Caco-2 (cell line): ENCODE measurements at regions not wholly inside any gene's neighbourhood (a gene's known extent, or its start where the extent isn't known, plus 50 kb on each side); places are given as distances from the start of the nearest gene placed in this dataset.

Experiments used
- BruUV-seq: library from RNA; stranded (reverse); fragments of 400-500 nt; replicated peaks from 2 replicates; lab custom pipeline; 2021; lab: Mats Ljungman, UMichigan
- CTCF ChIA-PET: fragments of 300-600 bp; sonication (Branson Sonifier 250); formaldehyde crosslinking; loops from one replicate; lab custom pipeline; 2022; ENCODE audit warnings: antibody characterized with exemption; lab: Charles Lee
- POLR2A ChIA-PET: fragments of 300-600 bp; sonication (Branson Sonifier 250); formaldehyde crosslinking; loops from one replicate; lab custom pipeline; 2022; ENCODE audit warnings: antibody characterized with exemption; lab: Charles Lee
- DNase-seq, 2 experiments: peaks; one replicate each; pipeline versions ENCODE4 v3.0.0 to v3.0.0-alpha.2; 2020 to 2022
- H3K27me3 ChIP-seq: replicated peaks from 2 replicates; pipeline ENCODE4 v1.6.0; 2011; ENCODE audit warnings: low read length; ENCODE audit not compliant: control insufficient read depth, insufficient read depth
- H3K36me3 ChIP-seq: 2 replicates; pipeline ENCODE4 v1.5.1; 2011; ENCODE audit warnings: low read length; ENCODE audit not compliant: control insufficient read depth, insufficient read depth
- H3K4me1 ChIP-seq: fragments of 250-450 bp; sonication (Bioruptor Pico); 2 replicates; pipeline ENCODE4 v1.5.1; 2020; ENCODE audit warnings: mild to moderate bottlenecking
- H3K4me3 ChIP-seq: 2 replicates; pipeline ENCODE4 v1.5.1; 2011; ENCODE audit warnings: low read depth, mild to moderate bottlenecking, control low read depth, low read length
- H3K9me3 ChIP-seq: fragments of 250-450 bp; sonication (Bioruptor Pico); 2 replicates; pipeline ENCODE4 v1.5.1; 2020; ENCODE audit warnings: mild to moderate bottlenecking, moderate library complexity
- H3K27ac Mint-ChIP-seq: one replicate; pipeline ENCODE4 v1.8.0; 2022; ENCODE audit warnings: mixed read lengths; ENCODE audit not compliant: unreplicated experiment
- H3K27me3 Mint-ChIP-seq: one replicate; pipeline ENCODE4 v1.8.0; 2022; ENCODE audit warnings: mixed read lengths; ENCODE audit not compliant: insufficient read depth, unreplicated experiment
- H3K36me3 Mint-ChIP-seq: one replicate; pipeline ENCODE4 v1.8.0; 2022; ENCODE audit warnings: mild to moderate bottlenecking, mixed read lengths; ENCODE audit not compliant: insufficient read depth, unreplicated experiment
- H3K4me1 Mint-ChIP-seq: one replicate; pipeline ENCODE4 v1.8.0; 2022; ENCODE audit warnings: low read depth, mixed read lengths; ENCODE audit not compliant: unreplicated experiment
- H3K4me3 Mint-ChIP-seq: one replicate; pipeline ENCODE4 v1.8.0; 2022; ENCODE audit warnings: mild to moderate bottlenecking, moderate library complexity, mixed read lengths; ENCODE audit not compliant: unreplicated experiment
- H3K9me3 Mint-ChIP-seq: one replicate; pipeline ENCODE4 v1.8.0; 2022; ENCODE audit warnings: mixed read lengths; ENCODE audit not compliant: unreplicated experiment
- intact Hi-C: fragments of 100-400 bp; cut with micrococcal nuclease; formaldehyde crosslinking; loops from one replicate; pipeline ENCODE4 v1.10.0; 2022; ENCODE audit not compliant: unreplicated experiment
- TF ChIP-seq, protein P1 (sequence below), 2 experiments: fragments of 200-600 bp in 1 of 2; IDR thresholded peaks; 1 replicate in 1 of 2; 2 replicates in 1 of 2; pipeline versions ENCODE4 v1.5.1 to v1.8.0; 2011 to 2022; ENCODE audit warnings: antibody characterized with exemption in 1 of 2, control low read depth in 1 of 2, inconsistent platforms in 1 of 2, low read depth in 1 of 2, low read length in 1 of 2, mild to moderate bottlenecking in 1 of 2, moderate library complexity in 1 of 2; ENCODE audit not compliant: insufficient read depth in 1 of 2, severe bottlenecking in 1 of 2, unreplicated experiment in 1 of 2

DNA sequence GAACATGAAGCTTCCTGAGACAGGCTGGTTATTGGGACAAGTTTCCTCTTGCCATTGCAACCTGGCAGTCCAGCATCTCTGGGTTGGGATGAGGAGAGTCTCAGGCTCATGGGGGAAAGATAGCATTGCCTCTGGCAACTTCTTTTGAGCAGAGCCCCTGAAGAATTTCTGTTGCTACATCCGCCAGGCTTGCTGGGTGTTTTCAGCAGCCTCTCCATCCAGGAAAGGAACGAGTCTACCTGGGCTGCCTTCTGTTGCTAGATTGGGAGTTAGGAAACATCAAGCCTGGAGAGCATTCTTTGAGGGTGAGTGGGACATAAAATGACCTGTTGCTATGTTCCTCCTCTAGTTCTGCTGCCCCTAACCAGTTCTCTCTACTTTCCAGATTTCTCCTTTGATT is 313.5 kb downstream of the RFPL4B start:
- Histone ChIP-seq H3K4me3 (no peak overlapping the region), H3K27me3 (no peaks in the 10 kb centered on the region), H3K36me3 (no peaks in the 10 kb centered on the region), H3K9me3 (no peaks in the 10 kb centered on the region), H3K4me1 (no peaks in the 10 kb centered on the region)
- Mint-ChIP-seq H3K36me3 (no peaks in the 10 kb centered on the region), H3K27me3 (no peaks in the 10 kb centered on the region), H3K9me3 (no peaks in the 10 kb centered on the region), H3K4me1 (no peaks in the 10 kb centered on the region), H3K27ac (no peak overlapping the region), H3K4me3 (no peak overlapping the region)
- no peak for DNase-seq
- POLR2A ChIA-PET = no interaction called here
- TF ChIP-seq, protein P1, sequence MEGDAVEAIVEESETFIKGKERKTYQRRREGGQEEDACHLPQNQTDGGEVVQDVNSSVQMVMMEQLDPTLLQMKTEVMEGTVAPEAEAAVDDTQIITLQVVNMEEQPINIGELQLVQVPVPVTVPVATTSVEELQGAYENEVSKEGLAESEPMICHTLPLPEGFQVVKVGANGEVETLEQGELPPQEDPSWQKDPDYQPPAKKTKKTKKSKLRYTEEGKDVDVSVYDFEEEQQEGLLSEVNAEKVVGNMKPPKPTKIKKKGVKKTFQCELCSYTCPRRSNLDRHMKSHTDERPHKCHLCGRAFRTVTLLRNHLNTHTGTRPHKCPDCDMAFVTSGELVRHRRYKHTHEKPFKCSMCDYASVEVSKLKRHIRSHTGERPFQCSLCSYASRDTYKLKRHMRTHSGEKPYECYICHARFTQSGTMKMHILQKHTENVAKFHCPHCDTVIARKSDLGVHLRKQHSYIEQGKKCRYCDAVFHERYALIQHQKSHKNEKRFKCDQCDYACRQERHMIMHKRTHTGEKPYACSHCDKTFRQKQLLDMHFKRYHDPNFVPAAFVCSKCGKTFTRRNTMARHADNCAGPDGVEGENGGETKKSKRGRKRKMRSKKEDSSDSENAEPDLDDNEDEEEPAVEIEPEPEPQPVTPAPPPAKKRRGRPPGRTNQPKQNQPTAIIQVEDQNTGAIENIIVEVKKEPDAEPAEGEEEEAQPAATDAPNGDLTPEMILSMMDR (IDR thresholded peaks at IDR 0.05; ENCODE audit: insufficient read depth in 1 of 2, low read depth in 1 of 2, low read length in 1 of 2, severe bottlenecking in 1 of 2, unreplicated experiment in 1 of 2) = no peak
- CTCF ChIA-PET = no interaction called here
- BruUV-seq = no TSS peak
- intact Hi-C loops = no loop called here

DNA sequence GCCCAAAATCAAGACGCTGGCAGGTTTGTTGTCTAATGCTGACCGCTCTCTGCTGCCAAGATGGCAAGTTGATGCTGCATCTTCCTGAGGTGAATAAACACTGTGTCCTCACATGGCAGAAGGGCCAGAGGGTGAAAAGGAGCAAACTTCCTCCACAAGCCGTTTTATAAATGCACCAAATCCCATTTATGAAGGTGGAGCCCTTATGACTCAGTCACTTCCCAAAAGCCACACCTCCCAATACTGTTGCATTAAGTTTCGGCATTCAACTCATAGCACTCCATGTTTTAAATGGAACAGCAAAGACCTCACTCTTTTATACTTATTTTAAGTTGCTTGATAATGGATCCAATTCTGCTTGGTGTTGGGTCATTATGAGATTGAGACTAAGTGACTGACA is 316.6 kb downstream of the RFPL4B start:
- BruUV-seq = no TSS peak
- CTCF ChIA-PET = no interaction called here
- no peak overlapping the region for H3K4me3 Mint-ChIP-seq

DNA sequence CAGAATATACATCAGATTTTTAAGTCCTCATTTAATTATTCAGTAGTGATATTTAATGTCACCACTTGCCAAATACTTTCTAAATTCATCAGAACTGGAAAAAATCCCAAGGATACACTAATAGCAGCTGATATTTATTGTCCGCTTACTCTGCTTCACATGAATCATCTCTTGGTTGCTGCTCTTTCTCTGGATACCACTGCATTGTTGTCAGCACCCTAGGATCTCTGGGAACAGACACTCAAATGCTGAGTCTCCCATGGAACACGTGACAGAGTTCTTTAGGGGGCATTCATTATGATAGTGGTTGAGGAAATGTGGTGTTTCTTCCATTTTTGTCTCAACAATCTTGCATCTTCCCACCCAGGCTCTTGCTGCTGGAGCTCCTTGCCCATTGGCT is 318.0 kb downstream of the RFPL4B start:
- TF ChIP-seq, protein P1 (IDR thresholded peaks at IDR 0.05; ENCODE audit: insufficient read depth in 1 of 2, low read depth in 1 of 2, low read length in 1 of 2, severe bottlenecking in 1 of 2, unreplicated experiment in 1 of 2) = no peak
- ChIA-PET POLR2A (no interaction called here), CTCF (no interaction called here)
- Histone ChIP-seq H3K36me3 (no peaks in the 10 kb centered on the region), H3K4me1 (no peaks in the 10 kb centered on the region), H3K9me3 (no peaks in the 10 kb centered on the region), H3K27me3 (no peaks in the 10 kb centered on the region), H3K4me3 (no peak overlapping the region)
- Mint-ChIP-seq H3K4me3 (no peak overlapping the region), H3K27ac (no peak overlapping the region), H3K9me3 (no peaks in the 10 kb centered on the region), H3K36me3 (no peaks in the 10 kb centered on the region), H3K4me1 (no peaks in the 10 kb centered on the region), H3K27me3 (no peaks in the 10 kb centered on the region)
- intact Hi-C loops = no loop called here
- no TSS peak for BruUV-seq
- no peak for DNase-seq

More for the DNA sequence above, 316.6 kb downstream of the RFPL4B start:
- no peaks in the 10 kb centered on the region for H3K27me3 ChIP-seq
- intact Hi-C loops = no loop called here
- Mint-ChIP-seq H3K9me3 (no peaks in the 10 kb centered on the region), H3K36me3 (no peaks in the 10 kb centered on the region), H3K27ac (no peak overlapping the region), H3K4me1 (no peaks in the 10 kb centered on the region), H3K27me3 (no peaks in the 10 kb centered on the region)
- no peak for DNase-seq
- no peaks in the 10 kb centered on the region for H3K36me3 ChIP-seq
- no peaks in the 10 kb centered on the region for H3K4me1 ChIP-seq
- no peak overlapping the region for H3K4me3 ChIP-seq
- POLR2A ChIA-PET = no interaction called here
- TF ChIP-seq, protein P1 (IDR thresholded peaks at IDR 0.05; ENCODE audit: insufficient read depth in 1 of 2, low read depth in 1 of 2, low read length in 1 of 2, severe bottlenecking in 1 of 2, unreplicated experiment in 1 of 2) = no peak
- H3K9me3 ChIP-seq = no peaks in the 10 kb centered on the region
